Hematopoietic multipotent progenitor cell treated with erythropoietin and hydrocortisone succinate and interleukin-3 and kit ligand, for 8 days (in vitro differentiated cells): ENCODE measurements at regions not wholly inside any gene's neighbourhood (a gene's known extent, or its start where the extent isn't known, plus 50 kb on each side); places are given as distances from the start of the nearest gene placed in this dataset.
"Not testable (repeated sequence)": the region's sequence is repeated elsewhere in the genome, so short reads cannot be mapped to it uniquely, and the experiment has no call there.

Source experiments
- DNase-seq: peaks from one replicate; pipeline ENCODE4 v3.0.0-alpha.2; 2015

DNA sequence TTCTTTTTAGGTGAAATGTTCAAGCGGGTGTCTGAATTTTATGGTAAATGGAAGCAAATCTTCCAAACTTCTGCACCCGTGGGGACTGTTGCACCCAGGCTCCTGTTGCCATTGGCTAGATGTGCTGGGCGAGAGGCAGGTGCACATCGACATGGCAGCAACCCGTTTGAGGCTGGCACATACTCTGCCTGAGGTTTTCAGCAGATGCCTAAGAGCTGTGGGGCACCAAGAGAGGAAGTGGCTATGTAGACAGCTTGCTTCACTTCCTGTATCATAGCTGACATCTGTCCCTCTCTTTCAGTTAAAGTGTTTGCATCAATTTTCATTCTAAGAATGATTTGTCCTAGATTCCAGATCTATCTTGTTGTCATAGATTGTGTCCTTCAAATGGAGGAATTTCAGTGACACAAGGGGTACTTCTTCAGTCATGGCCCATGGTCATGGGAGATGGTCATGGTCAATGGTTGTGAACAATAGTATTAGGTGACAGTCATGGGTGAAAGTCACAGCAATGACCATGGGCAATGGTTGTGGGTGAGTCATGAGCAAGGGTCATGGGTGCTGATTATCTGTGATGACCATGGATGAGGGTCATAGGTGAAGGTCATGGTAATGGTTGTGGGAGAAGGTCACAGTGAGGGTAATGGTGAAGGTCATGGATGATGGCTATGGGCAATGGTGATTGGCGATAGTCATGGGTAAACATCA is 115.1 kb upstream of the IRX4 start:
- DNase-seq = no peak

DNA sequence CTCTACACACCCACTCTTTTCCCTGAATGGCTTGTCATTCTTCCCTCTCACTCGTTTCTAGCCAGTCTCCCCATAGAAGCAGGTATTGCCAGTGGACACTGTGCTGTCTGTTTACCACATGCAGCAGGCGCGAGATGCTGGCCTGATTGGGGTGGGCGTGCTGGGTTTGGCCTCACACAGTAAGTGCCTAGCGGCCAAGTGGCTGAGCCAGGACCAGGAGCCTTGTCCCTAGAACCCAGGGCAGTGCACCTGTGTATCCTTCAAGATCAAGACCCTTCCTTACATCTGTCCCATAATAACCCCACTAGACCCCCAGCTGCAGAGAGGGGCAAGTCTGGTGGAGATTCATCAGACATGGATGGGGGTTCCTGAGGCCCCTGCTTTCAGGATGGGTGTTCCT is 112.8 kb upstream of the IRX4 start:
- DNase-seq = no peak

DNA sequence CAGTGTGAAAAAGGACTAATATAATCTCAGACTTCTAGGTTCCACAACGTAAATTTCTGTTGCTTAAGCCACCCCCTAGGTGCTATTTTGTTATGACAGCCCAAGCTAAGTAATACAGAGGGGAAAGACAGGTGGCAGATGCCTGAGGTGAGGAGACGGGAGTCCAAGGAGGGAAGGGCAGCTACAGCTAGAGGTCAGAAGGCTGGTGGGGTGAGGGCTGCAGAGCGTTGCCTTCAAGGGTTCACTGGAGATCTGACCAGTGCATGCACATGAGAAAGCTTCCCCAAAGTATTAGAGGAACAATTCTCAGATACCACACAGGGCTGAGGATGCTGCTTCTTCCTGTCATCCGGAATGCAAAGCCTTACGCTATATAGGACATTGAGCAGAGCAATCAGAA is 104.7 kb upstream of the IRX4 start:
- no peak for DNase-seq

DNA sequence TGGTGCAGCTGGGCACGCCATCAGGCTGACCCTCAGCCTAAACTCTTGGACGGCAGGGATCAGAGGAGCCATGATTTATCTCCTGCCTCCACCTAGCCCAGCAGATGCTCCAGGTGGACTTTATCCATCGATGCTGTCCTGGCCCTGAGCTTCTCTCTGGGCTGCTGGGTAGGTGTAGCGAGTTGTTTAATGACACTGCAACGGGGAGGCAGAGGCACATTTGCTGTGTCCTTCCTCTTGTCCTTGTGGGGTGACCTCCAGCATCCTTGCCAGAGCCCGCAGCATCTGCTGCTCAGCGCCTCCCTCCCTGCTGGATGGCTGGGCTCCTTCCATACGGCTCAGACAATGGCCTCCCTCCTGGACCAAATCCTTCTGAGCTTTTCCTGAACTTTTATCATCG is 103.1 kb upstream of the IRX4 start:
- DNase-seq = no peak

DNA sequence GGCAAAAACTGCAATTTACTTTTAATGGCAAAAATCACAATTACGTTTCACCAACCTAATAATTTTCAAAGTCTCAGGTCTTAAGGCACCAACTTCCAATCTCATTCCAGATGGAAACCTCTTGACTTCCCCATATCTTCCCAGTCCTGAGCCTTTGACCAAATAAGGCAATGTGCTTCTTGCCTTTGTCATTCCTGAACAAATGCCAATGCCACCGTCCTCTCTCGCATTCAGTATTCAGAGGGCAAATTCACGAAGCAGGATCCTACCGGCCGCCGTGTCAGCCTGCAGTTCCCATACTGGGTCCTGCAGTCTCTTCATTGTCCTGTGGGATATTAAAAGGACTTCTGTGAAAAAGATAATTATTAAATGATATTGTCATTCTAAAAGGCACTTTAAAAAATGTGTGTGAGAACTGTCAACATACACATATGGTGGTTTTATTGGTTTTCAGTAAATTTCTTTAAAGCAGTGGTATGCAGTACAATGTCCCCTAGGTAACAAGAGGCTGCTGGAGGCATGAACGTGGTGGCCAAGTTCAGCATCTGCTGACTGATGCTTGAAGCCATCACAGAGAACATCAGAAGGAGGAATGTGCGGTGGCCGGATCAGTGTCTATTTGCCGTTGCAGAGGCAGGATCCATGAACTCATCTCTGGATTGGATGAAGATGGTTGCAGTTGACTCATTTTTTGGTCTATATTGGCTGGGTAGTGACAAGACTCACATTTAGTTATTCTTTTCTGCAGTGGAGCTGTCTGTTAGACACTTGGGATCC is 101.4 kb upstream of the IRX4 start:
- no peak for DNase-seq

DNA sequence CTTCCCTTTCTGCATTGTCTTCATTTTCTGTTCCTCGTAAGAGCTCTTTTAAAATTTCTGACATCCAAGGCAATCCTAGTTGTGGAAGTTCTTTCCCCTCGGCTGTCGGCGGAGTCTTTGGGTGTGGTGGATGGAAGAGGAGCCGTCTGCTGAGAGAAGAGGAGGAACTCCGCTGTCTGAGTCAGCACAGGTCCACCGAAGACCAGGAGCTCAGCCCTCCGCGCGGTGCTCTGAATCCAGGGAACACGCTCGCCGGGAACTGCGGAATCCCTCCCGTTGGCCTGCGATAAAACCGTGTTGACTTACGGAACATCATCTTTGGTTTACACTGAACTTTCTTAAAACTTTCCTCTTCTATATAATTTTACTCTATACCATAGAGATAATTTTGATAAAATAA is 100.7 kb upstream of the IRX4 start:
- no peak for DNase-seq

DNA sequence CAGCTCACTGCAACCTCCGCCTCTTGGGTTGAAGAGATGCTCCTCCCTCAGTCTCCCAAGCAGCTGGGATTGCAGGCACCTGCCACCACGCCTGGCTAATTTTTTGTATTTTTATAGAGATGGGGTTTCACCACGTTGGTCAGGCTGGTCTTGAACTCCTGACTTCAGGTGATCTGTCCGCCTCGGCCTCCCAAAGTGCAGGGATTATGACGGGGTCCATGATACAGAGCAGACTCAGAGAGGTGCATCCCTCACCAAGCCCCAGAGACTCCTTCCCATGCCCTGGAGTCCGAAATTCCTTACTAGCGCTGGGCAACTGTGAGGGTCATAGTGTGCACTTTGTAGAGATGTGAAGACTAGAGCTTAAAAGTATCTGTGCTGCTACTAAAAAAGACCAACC is 99.8 kb upstream of the IRX4 start:
- not testable (repeated sequence) for DNase-seq

DNA sequence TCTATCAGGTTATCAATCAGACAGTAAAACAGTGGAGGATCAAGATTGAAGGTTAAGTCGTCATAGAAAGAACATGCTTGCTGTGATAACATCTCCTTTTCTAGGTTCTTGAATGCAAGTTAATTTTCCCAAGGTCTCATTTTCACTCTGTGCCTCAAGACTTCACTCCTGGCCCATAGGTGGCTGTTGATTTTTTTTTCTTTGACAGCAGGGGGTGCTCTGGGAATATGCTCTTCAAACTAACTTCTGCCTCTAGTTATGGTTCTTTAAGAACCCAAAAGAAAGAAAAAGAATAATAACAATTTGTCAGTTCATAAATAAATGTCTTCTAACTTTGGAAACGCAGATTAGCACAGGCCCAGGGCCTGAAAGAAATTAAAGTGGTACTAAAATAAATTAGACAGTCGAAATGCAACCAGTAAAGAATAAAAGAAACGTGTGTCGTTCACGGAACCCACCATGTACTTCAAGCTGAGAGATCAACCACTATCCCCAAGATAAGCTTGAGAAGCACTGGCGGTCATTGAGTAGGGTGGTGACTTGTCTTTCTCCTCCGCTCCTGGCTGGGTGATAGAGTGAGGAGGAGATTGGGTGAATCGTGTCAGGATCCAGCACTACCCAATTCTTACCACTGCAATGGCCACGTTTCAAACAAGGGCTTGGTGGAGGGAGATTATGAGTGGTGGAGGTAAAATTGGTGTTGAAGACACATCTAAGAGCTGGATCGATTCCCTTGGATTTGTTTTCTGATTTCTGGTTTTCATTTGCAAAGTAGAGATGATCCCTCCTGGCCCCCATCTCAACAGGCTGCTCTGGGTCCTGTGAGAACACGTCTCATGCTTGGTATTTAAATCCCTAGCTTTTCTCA is 93.4 kb upstream of the IRX4 start:
- DNase-seq = no peak

DNA sequence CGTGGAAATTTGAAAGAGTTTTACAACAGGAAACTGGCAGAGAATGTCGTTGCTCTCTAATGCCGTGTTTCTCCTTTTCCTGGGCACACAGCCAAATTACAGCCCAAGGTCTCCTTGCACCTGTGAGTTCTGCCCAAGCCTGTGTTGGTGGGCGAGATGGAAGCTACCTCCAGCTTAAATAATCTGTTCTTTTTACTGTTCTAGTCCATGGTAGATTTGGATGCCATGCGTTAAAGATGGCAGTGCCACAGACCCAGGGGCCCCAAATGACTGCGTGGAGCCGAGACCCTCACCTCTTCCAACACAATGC is 92.6 kb upstream of the IRX4 start:
- no peak for DNase-seq

DNA sequence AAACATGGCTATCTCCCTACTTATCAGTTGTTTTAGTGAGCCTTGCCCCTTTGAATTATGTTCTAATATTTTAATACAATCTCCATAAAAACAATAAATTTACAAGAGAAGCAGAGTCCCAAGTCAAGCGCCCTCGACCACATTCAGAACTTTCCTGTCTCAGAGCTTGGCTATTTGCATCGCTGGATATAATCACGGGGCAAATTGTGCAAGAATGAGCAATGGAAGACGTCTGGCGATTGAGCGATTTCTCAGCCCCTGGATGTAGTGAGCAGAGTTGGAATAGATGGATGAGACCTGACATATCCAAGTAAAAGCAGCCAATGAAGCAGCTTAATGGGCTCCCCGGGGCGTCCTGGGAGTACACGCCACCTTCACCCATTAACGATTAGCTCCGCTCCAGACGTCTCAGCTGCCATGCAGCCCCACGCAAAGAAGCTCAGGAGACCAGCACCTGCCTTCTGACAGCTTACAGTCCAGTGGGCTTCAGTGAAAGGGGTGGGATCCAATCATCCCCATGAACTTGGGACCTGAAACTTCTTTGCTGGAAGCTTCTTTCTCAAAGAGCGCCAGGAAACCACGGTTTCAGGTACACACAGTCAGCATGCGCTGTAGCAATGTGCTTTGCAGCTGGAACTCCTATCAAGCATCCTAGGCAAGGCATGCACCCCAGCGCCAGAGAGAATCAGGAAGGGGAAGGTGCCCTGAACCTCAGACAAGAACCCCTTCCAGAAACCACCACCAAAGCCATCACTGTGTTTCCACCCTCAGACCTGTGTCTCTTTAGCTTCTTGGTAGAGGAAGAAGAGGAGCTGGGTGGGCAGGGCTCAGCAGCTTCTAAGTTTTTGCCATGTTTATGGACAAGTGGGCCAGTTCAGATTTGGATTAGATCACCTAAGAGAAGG is 92.0 kb upstream of the IRX4 start:
- DNase-seq = no peak

DNA sequence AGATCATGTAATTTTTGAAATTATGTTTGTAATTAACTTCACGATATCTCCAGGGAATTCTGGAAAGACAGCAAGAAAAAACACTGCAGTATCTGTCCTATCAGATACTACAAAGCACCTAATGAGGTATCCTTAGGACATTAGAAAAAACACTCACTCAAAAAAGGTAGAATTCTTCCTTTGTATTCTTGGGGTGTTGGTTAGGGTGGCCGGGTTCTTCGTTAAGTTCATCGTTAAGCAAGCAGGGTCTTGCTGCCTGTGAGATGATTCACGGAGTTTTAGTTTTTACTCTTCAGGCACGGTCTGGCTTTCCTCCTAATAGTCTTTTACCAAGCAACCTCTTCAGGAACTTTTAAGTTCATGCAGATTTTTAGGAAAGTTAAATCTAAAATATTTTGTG is 91.4 kb upstream of the IRX4 start:
- no peak for DNase-seq

DNA sequence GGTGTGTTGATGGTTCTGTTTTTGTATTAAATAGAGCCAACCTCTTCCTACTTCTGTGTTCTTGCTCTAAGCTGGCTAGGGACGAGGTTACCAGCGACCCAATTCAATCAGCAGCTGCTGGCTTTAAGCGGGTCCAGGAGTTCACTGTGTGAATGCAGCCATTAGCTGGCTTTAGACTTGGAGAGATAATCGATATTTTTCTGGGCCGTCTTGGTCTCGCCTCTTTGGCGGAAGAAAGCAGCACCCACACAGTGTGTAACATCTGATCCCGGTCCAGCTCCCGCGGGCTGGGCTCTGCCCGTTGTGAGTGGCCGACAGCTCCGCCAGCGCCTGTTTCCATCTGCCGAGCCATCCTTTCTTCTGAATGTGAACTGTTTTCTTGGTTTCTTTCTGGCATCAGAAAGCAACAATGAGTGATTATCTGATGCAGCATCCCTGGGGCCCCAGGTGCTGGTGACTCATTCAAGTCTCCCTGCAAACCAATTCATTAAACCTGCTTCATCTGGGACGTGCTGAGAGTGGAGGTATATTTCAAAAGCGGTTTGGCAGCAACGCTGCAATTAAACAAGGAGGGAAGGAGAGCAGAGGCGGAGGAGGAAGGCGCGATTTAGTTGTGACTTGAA is 90.8 kb upstream of the IRX4 start:
- DNase-seq = no peak

DNA sequence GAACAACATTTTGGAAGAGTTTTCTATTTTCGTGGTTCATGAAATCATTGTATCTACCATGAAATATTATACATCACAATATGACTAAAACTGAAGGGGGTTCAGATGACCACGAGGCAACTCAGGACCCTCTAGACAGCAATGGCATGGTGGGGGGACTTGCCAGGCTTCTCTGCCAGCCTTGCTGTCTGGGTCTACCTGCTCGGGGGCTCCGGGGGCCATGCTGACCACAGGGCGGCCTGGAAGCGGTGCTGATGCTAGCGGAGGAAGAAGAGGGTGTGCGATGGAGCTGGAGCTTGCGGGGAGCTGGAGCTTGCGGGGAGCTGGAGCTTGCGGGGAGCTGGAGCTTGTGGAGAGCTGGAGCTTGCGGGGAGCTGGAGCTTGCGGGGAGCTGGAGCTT is 89.2 kb upstream of the IRX4 start:
- no peak for DNase-seq

DNA sequence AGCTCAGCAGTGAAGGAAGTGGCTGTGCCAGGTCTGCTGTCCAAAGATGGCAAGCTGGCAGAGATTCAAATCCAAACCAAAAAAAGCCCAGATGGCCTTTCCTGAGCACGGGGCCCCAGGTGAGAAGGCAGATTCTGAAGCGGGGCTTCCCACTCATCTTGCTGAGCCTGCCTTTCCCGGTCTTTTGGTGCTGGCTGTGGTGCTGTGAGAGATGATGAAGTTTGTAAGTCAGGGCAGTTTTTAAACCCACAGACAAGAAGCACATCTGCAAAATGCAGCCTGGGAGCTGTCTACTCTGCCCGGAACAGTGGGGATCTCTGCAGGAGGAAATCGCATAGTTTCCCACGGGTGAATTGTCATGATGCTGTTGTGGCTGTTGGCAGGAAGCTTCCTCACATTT is 85.0 kb upstream of the IRX4 start:
- no peak for DNase-seq

DNA sequence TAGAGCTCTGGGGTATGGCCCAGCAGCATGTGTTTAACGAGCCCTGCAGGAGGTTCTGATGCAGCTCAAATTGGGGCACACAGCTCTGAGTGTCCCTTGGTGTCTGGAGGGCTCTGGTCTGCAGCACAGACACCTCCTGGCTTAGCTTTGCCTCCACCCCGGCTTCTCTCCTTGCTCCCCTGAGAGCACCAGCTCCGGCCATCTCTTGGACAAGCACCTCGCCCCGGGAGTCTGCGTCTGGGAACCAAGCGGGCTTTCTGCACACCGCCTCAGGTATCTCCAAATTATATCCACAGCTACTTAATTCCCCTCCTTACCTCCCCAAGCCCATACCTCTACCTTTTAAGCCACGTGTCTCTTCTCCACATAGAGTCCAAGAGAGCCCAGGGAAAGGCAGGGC is 83.7 kb upstream of the IRX4 start:
- DNase-seq = no peak

DNA sequence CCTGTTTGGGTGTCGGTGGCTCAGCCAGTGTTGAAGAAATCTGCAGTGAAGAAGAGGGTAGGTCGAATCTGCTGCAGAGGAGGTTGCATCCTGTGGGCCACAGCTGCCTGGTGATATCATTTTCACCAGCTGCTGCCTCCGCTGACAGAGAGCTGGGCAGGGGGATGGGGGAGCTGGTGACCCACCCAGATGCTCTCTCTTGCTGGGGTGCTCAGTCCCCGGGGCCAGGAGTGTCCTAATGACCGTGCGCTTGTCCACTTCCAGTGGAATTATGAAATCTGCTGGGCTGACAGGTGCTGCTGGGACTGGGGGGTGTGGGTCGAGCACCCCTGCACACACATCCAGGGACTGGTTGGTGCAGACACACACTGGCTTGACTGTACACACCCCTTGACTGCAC is 83.2 kb upstream of the IRX4 start:
- no peak for DNase-seq

DNA sequence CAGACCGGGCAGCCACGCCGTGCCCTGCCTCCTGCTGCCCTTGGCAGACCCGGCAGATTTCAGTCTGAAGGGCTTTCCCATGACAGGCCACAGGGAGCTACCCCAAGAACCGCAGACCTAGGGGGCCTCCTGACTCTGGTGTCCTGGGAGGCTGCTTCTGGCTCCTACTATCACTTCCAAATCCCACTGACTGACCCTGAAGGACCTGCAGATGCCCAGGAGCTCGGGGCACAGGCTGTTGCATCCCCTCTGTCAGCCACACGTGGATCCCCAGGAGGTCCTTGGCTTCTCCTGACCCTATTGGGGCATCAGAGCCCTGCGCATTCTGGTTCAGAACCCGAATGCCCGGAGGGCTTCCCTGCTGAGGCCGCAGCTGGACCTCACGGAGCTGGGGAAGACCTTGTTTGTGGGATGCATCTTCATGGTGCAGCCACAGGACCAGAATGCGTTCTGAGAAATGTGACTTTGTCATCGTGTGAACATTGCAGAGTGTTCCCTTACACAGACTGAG is 81.3 kb upstream of the IRX4 start:
- no peak for DNase-seq

DNA sequence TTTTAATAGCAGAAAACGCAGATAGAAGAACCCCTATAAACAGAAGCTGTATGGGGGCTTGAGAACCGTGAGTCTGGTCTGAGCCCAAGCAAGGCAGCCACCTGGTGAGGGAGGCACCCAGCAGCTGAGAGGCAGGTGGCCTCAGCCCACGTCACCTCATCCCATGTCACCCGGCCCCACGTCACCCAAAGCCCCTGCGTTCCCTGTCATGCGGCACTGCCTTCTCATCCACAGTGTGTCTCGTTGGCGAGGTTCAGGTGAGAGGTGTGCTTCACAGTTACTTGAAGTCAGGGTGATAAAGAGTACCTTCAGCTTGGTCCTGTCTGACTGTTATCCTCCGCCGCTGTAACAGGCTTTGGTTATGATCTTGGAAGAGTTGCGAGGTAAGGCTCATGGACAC is 80.6 kb upstream of the IRX4 start:
- DNase-seq = no peak

DNA sequence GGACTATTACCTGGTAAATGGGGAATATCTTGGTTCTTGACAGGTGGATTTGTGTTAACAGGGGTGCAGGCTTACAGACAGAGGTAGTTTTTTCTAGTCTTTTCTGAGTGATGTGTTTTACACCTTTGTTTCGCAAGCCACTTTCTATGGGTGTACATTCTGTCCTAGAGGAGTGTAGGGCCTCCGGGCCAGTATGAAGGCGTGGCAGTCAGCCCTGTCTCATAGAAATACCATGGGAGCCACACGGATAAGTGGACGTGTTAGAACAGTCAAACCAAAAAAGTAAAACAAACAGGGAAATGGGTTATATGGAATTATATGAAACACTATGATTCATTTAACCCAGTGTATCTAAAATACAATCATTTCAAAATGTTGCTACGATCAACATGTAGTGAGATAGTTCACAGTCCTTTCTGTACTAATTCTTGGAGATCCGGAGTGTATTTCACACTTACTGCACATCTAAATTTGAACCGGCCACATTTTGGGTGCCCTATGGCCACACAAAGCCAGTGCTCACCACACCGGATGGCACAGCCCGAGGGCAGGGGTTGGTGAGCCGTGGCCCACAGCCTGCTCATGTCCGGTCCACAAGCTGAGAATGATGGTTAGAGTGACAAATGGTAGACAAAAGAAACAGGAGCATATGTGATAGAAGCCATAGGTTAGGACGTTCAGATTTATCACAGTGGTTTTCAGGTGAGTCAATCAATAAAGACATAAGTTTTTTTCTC is 80.1 kb upstream of the IRX4 start:
- no peak for DNase-seq

DNA sequence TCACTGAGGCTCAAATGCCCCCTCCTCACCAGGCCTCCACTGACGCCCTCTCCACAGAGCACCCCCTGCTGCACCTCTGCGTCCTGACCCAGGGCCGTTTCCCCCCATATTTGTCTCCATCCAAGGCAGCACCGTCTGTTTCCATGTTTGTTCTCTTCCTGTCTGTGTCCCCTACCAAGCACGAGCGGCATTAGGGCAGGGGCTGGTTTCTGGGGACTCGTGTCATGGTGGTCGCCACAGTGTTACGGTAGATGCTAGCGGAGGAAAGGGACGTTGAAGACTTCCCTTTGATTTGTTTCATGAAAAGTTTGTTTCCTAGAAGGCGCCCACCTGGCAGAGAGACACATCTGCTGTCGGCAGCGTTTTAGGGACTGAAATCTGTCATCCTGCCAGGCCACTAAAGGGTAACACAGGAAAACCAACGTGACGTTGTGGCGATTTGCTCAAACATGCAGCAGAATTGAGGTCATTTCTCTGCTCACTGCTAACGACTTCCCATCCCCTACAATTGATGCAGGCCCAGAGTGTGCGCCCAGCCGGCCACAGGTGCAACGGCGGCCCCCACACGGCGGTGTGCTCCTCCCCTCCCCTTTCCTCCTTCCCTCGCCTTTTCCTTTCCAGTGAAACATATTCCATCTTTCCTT is 79.3 kb upstream of the IRX4 start:
- no peak for DNase-seq
